ENCODE measurements at regions not wholly inside any gene's neighbourhood (a gene's known extent, or its start where the extent isn't known, plus 50 kb on each side); places are given as distances from the start of the nearest gene placed in this dataset.

GRCh38 chr18:39918847-39919246 is 2036.2 kb upstream of the PIK3C3 start:
- DNase-seq (no peak), ATAC-seq (ENCODE audit: poor library complexity) (no peak)
- intact Hi-C loops (cut with DNase I) = no loop called here

DNA sequence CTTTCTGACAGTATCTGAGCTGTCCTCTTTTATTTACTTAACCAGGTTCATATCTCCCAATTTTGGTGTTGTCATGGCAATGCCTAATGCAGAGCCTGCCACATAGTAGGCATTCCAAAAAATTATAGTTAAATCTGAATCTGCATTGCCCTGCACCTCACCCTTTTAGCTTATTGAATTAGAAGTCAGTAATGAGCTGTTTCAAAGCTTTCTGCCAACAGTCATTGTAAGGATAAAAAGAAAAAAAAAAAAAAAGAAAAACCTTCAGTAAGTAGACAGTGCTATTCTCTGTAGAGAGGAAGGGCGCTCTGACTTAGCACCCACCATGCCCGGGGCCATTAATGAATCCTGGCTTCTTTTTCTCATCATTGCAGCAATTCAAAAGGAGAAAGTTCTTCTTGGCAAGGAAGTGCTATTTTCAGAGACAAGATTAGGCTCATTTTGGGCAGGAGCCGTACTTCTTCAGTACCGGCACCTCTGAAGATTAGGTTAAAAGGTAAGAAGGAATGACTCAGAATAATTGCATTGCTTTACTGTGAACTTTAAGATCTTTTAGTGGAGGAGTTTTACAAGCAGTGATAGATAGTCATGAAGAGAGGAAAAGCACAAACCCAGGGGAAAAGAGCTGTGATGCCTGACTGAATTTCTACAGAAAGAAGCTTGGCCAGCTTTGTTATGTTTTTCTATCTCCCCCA is 2041.2 kb upstream of the PIK3C3 start:
- no peak for ATAC-seq (ENCODE audit: poor library complexity)
- no peak for DNase-seq
- intact Hi-C loops (cut with DNase I) = no loop called here

- intact Hi-C loops (cut with DNase I) = no loop called here
- DNase-seq (no peak), ATAC-seq (ENCODE audit: poor library complexity) (no peak)
These were observed 2043.3 kb upstream of the PIK3C3 start for GRCh38 chr18:39911716-39912115.

DNA sequence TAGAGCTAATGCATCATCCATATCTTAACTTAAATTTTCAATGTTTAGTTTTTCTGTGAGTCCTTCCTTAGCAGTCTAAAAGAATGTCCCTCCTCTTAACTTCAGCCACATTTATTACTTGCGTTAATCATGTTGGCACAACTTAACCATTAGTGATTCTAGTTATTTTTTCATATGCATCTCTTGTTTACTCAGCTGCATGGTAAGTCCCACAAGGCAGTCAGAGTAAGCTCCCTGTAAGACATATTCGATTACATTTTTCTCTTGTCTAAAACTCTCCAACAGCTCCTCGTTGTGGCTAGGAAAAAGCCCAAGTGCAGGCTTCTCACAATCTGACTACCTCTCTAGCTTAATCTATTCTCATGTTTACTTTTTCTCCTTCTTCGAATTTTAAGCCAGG is 2045.3 kb upstream of the PIK3C3 start:
- intact Hi-C loops (cut with DNase I) = no loop called here
- DNase-seq = no peak
- no peak for ATAC-seq (ENCODE audit: poor library complexity)

DNA sequence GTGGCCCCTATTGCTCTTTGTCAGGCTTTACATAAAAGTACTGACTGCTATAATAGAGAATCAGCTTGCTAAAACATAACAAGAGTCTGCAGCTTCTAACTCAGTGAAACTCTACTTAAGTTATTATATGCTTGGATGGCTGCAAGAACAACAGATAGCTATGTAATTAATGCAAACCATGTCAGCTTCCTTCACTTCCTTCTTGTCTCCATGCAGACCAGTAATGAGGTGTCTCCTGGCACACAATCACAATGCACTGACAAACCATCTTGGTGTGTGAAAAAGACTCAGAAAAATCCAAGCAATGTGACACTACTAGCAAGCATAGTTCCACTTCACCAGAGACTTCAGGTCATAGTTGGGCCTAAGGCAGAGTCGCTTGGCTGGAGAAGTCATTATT is 2068.9 kb upstream of the PIK3C3 start:
- no peak for DNase-seq
- ATAC-seq (ENCODE audit: poor library complexity) = no peak
- intact Hi-C loops (cut with DNase I) = no loop called here

DNA sequence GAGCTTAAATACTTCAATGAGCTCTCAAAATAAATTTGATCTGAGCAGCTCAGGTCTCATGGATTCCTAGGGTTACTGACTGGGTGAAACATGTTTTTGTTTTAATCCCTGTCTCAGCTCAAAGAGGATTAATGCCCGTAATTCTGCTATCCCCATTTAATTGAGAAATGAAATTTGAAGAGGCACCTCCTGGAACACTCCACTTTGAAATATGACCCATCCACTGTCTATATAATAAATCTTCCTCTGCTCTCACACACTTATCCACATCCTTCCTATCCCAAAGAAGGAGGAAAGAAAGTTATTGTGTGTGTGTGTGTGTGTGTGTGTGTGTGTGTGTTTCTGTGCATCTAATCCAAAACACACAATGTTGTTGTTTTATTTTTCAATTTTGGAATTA is 2082.4 kb upstream of the PIK3C3 start:
- intact Hi-C loops (cut with DNase I) = no loop called here
- ATAC-seq (ENCODE audit: poor library complexity) = no peak
- DNase-seq = no peak

DNA sequence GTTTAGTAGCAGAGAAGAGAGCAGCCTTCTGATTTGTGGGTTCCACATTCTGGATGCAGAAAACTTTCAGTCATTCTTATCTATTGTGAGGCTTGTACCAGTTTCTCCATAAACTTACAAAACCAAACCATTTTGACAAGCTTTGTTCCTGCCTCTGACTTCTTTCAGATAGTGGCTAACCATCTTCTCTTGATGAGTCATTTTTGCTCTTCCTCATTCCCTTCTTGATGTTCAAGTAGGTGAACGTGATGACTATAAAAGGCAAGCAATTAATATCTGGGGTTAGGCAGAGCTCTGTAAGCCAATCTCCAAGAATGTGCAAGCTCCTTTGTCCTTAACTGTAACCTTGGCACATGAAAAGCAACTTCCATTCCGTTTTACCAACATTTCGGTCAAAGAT is 2083.1 kb upstream of the PIK3C3 start:
- DNase-seq (no peak), ATAC-seq (ENCODE audit: poor library complexity) (no peak)
- intact Hi-C loops (cut with DNase I) = no loop called here

DNA sequence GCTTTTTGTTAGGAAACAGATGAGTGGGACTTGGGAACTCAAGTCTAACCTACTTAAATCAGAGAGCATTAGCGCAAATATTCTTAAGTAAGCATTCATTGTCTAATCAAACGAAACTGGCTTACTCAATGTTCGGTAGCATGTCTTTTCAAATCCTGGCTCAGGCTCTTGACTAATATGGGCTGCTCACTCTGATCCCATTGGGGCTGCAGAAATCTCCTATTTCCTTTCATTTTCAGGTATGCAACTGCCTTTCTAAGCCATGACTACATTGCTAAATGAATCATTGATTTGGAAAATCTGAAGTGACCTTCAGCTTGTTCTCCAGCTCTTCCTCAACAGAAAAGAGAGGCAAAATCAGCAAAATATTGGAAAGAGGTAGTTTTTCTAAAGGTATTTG is 2084.4 kb upstream of the PIK3C3 start:
- DNase-seq (no peak), ATAC-seq (ENCODE audit: poor library complexity) (no peak)
- intact Hi-C loops (cut with DNase I) = no loop called here

GRCh38 chr18:39863916-39864315 is 2091.1 kb upstream of the PIK3C3 start:
- intact Hi-C loops (cut with DNase I) = no loop called here
- DNase-seq = no peak
- no peak for ATAC-seq (ENCODE audit: poor library complexity)

DNA sequence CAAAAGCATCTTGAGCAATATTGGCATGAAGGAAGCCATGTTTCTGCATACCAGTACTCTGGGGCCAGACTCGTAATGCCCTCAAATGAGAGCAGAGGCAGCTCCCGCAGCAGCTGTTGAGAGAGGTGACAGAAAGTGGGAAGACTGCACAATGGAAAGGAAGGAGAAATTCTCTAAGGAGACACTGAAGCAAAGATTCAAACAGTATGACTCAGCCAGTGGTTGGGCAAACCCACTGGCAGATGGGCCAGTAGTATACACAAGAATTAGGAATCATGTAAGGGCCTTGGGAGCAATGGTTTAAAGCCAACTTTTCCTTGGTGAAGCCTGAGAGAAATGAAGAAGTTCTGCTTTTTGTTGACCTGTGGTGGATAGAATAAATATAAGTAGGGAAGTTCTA is 2092.7 kb upstream of the PIK3C3 start:
- ATAC-seq (ENCODE audit: poor library complexity) = no peak
- intact Hi-C loops (cut with DNase I) = no loop called here
- DNase-seq = no peak

GRCh38 chr18:39854291-39854690 is 2100.7 kb upstream of the PIK3C3 start:
- no peak for ATAC-seq (ENCODE audit: poor library complexity)
- intact Hi-C loops (cut with DNase I) = no loop called here
- no peak for DNase-seq

GRCh38 chr18:39846265-39846664 is 2108.8 kb upstream of the PIK3C3 start:
- ATAC-seq (ENCODE audit: poor library complexity) = peak; percentile 95
- intact Hi-C loops (cut with DNase I) = no loop called here
- peak; percentile 69 for DNase-seq

GRCh38 chr18:39845631-39846030 is 2109.4 kb upstream of the PIK3C3 start:
- ATAC-seq (ENCODE audit: poor library complexity) (no peak), DNase-seq (no peak)
- intact Hi-C loops (cut with DNase I) = no loop called here

- intact Hi-C loops (cut with DNase I) = no loop called here
- DNase-seq = no peak
- no peak for ATAC-seq (ENCODE audit: poor library complexity)
These were observed 2109.9 kb upstream of the PIK3C3 start for GRCh38 chr18:39845106-39845505.

GRCh38 chr18:39843546-39843945 is 2111.5 kb upstream of the PIK3C3 start:
- intact Hi-C loops (cut with DNase I) = no loop called here
- DNase-seq (no peak), ATAC-seq (ENCODE audit: poor library complexity) (no peak)

DNA sequence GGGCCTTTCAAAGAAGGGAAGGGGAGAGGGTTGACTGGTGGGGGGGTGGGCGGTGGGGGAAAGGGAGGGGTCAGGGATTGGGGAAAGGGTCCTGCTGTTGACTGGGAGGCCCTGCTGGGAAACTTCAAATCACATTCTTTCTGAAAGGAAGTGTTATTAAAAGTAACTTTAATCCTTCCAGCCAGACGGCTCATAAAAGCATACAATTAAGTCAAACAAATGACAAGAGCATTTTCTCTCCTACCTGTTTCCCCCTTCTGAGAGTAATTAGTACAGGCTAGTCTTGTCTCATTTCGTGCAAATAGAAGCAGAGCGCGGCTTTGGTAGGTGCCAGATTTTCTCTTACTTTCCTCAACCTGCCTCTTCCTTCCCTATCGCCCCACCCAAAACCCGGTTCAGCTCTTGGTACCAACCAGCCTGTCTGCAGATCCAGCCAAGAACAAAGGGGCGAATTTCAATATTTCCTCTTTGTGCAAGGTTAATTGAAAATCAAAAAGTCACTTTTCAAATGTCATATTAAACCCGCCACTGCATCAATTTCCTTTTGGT is 2112.6 kb upstream of the PIK3C3 start:
- ATAC-seq (ENCODE audit: poor library complexity) (no peak), DNase-seq (no peak)
- intact Hi-C loops (cut with DNase I) = no loop called here

- intact Hi-C loops (cut with DNase I) = no loop called here
- DNase-seq (peak; percentile 48), ATAC-seq (ENCODE audit: poor library complexity) (peak; percentile 58)
These were observed 2113.3 kb upstream of the PIK3C3 start for GRCh38 chr18:39841482-39842365.

GRCh38 chr18:39840856-39841481 is 2114.1 kb upstream of the PIK3C3 start:
- intact Hi-C loops (cut with DNase I) = no loop called here
- ATAC-seq (ENCODE audit: poor library complexity) = peak; percentile 10

GRCh38 chr18:39840406-39840805 is 2114.6 kb upstream of the PIK3C3 start:
- DNase-seq (no peak), ATAC-seq (ENCODE audit: poor library complexity) (no peak)
- intact Hi-C loops (cut with DNase I) = no loop called here

More at GRCh38 chr18:39840856-39841481, 2114.1 kb upstream of the PIK3C3 start:
- no peak for DNase-seq

DNA sequence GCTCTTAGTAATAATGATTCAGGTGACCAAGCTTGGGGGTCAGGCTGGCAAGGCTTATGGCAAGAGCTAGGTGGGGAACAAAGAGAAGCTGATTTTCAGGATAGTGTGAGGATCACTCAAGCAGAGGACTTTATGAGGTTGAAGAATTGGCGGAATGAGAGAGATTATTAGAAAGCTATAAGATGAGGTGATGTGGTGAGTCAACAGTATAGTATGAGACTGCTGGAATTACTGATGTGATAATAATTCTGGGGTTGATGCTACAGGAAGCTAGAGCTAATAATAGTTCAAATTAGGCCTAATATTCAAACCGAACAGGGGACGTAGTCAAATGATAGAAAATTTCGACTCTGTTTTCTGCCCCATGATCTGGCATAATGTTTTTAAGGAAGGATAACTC is 2115.3 kb upstream of the PIK3C3 start:
- DNase-seq (no peak), ATAC-seq (ENCODE audit: poor library complexity) (no peak)
- intact Hi-C loops (cut with DNase I) = no loop called here

Measured in Right ventricle myocardium superior (tissue), 1 donor.